ENCODE measurements at regions not wholly inside any gene's neighbourhood (a gene's known extent, or its start where the extent isn't known, plus 50 kb on each side); places are given as distances from the start of the nearest gene placed in this dataset.

GRCh38 chr7:95715274-95715673, 57.1 kb upstream of the DYNC1I1 start:
- TF ChIP-seq TCF4 (CRISPR knock-in tag; IDR thresholded peaks at IDR 0.05; ENCODE audit: borderline replicate concordance) (no peak), PATZ1 (CRISPR knock-in tag; IDR thresholded peaks at IDR 0.05; ENCODE audit: borderline replicate concordance) (no peak), POU6F1 (CRISPR knock-in tag; IDR thresholded peaks at IDR 0.05; ENCODE audit: borderline replicate concordance, low read depth) (no peak), TOX (CRISPR knock-in tag; IDR thresholded peaks at IDR 0.05; ENCODE audit: borderline replicate concordance) (no peak), ARNTL (CRISPR knock-in tag; IDR thresholded peaks at IDR 0.05; ENCODE audit: borderline replicate concordance, low read depth) (no peak), ZC3H10 (CRISPR knock-in tag; IDR thresholded peaks at IDR 0.05) (no peak), OSR1 (CRISPR knock-in tag; IDR thresholded peaks at IDR 0.05) (no peak)
